MCF 10A (cell line): ENCODE measurements at regions not wholly inside any gene's neighbourhood (a gene's known extent, or its start where the extent isn't known, plus 50 kb on each side); places are given as distances from the start of the nearest gene placed in this dataset.
"Not testable (repeated sequence)": the region's sequence is repeated elsewhere in the genome, so short reads cannot be mapped to it uniquely, and the experiment has no call there.

Experiments used
- BruUV-seq: library from RNA; stranded (reverse); fragments of 400-500 nt; replicated peaks from 2 replicates; lab custom pipeline; 2021; lab: Mats Ljungman, UMichigan
- CTCF ChIA-PET: fragments of 300-600 bp; sonication (Branson Sonifier 250); formaldehyde crosslinking; extraction: SDS; loops from one replicate; lab custom pipeline; 2021; ENCODE audit warnings: antibody characterized with exemption, inconsistent platforms; lab: Yijun Ruan, JAX
- POLR2A ChIA-PET: fragments of 300-600, 350-650 bp; sonication (Branson Sonifier 250); formaldehyde crosslinking; extraction: SDS; loops from one replicate; lab custom pipeline; 2020; ENCODE audit warnings: antibody characterized with exemption, inconsistent platforms; lab: Yijun Ruan, JAX
- DNase-seq: peaks from one replicate; pipeline ENCODE4 v3.0.0-alpha.2; 2018; ENCODE audit not compliant: unreplicated experiment
- H3K27ac Mint-ChIP-seq: one replicate; pipeline ENCODE4 v1.8.0; 2022; ENCODE audit warnings: mild to moderate bottlenecking, low read depth, mixed read lengths; ENCODE audit not compliant: unreplicated experiment
- H3K27me3 Mint-ChIP-seq: one replicate; pipeline ENCODE4 v1.8.0; 2022; ENCODE audit warnings: mixed read lengths; ENCODE audit not compliant: insufficient read depth, unreplicated experiment
- H3K36me3 Mint-ChIP-seq: one replicate; pipeline ENCODE4 v1.8.0; 2022; ENCODE audit warnings: mild to moderate bottlenecking, moderate library complexity, mixed read lengths; ENCODE audit not compliant: insufficient read depth, unreplicated experiment
- H3K4me1 Mint-ChIP-seq: one replicate; pipeline ENCODE4 v1.8.0; 2022; ENCODE audit warnings: mixed read lengths; ENCODE audit not compliant: insufficient read depth, unreplicated experiment
- H3K4me3 Mint-ChIP-seq: one replicate; pipeline ENCODE4 v1.8.0; 2022; ENCODE audit warnings: mild to moderate bottlenecking, moderate library complexity, mixed read lengths; ENCODE audit not compliant: unreplicated experiment
- H3K9me3 Mint-ChIP-seq: one replicate; pipeline ENCODE4 v1.8.0; 2022; ENCODE audit warnings: mixed read lengths; ENCODE audit not compliant: unreplicated experiment
- intact Hi-C: fragments of 100-400 bp; cut with micrococcal nuclease; formaldehyde crosslinking; loops from 2 replicates; pipeline ENCODE4 v1.14.1; 2022
- TF ChIP-seq, protein P1 (sequence below): fragments of 200-600 bp; IDR thresholded peaks from one replicate; pipeline ENCODE4 v1.8.0; 2022; ENCODE audit warnings: antibody characterized with exemption, mild to moderate bottlenecking; ENCODE audit not compliant: unreplicated experiment

DNA sequence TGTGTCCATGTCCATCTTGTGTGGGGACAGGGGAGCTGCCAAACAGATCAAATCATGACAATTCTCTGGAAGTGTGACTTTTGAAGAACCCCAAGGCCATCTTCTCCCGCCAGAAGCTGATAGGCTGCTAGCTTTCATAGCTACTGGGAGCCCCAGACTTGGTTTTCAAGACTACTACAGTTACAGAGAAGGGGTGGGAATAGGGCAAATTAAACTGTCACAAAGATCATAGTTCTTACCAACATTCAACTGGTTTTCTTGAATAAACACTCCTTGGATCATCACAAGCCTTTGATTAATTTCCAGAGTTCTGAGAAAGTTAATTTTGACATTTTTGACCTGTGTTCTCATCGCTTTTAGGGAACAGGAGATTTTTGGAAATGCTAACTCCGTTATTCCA is 67.8 kb upstream of the FARP1 start:
- H3K4me3 Mint-ChIP-seq: no peak overlapping the region
- CTCF ChIA-PET: interaction anchor here (0.6 kb wide), 1 partner anchor 41 kb away, joined by 3 read pairs; no protein-coding TSS in a partner anchor
- no peaks in the 10 kb centered on the region for H3K4me1 Mint-ChIP-seq
- intact Hi-C loops: no loop called here
- H3K9me3 Mint-ChIP-seq: no peaks in the 10 kb centered on the region
- no peak overlapping the region for H3K27ac Mint-ChIP-seq
- BruUV-seq: no TSS peak
- no peaks in the 10 kb centered on the region for H3K36me3 Mint-ChIP-seq
- H3K27me3 Mint-ChIP-seq: no peaks in the 10 kb centered on the region
- POLR2A ChIA-PET: no interaction called here
- TF ChIP-seq, protein P1, sequence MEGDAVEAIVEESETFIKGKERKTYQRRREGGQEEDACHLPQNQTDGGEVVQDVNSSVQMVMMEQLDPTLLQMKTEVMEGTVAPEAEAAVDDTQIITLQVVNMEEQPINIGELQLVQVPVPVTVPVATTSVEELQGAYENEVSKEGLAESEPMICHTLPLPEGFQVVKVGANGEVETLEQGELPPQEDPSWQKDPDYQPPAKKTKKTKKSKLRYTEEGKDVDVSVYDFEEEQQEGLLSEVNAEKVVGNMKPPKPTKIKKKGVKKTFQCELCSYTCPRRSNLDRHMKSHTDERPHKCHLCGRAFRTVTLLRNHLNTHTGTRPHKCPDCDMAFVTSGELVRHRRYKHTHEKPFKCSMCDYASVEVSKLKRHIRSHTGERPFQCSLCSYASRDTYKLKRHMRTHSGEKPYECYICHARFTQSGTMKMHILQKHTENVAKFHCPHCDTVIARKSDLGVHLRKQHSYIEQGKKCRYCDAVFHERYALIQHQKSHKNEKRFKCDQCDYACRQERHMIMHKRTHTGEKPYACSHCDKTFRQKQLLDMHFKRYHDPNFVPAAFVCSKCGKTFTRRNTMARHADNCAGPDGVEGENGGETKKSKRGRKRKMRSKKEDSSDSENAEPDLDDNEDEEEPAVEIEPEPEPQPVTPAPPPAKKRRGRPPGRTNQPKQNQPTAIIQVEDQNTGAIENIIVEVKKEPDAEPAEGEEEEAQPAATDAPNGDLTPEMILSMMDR: no peak
- no peak for DNase-seq

DNA sequence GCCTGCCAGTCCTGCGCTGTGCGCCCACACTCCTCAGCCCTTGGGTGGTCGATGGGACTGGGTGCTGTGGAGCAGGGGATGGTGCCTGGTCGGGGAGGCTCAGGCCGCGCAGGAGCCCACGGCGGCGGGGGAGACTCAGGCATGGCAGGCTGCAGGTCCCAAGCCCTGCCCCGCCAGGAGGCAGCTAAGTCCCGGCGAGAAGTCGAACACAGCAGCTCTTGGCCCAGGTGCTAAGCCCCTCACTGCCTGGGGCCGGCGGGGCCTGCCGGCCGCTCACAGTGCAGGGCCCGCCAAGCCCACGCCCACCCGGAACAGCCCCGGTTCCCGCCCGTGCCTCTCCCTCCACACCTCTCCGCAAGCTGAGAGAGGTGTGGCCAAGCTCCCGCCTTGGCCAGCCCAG is 66.6 kb upstream of the FARP1 start:
- H3K9me3 Mint-ChIP-seq, H3K36me3 Mint-ChIP-seq, H3K27ac Mint-ChIP-seq, BruUV-seq, H3K4me3 Mint-ChIP-seq, DNase-seq, intact Hi-C loops, H3K27me3 Mint-ChIP-seq, H3K4me1 Mint-ChIP-seq: not testable (repeated sequence)
- ChIA-PET CTCF (interaction anchor here (0.6 kb wide), 1 partner anchor 597 kb away, joined by 3 read pairs; no protein-coding TSS in a partner anchor), POLR2A (interaction anchor here (0.6 kb wide), 1 partner anchor 13 kb away, joined by 3 read pairs; no protein-coding TSS in a partner anchor)

DNA sequence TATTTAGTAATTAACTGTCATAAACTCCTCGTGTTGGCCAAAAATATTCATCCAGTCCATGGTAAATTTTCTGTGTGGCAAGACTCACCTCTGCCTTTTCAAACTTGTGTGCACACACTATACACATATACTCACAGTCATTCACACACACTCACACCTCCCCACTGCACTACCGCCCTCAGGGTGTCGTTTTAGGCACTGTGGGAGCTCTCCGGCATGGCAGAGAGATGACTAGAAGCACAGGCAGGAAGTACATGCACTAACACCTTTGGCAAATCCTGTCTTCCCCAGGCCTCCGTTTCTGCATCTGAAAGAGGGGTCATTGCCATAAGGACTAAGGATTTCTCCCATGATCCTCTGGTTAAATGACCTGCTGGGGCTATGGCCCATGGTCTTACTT is 62.6 kb upstream of the FARP1 start:
- DNase-seq: no peak
- Mint-ChIP-seq H3K27me3 (no peaks in the 10 kb centered on the region), H3K36me3 (no peaks in the 10 kb centered on the region), H3K4me1 (no peaks in the 10 kb centered on the region), H3K27ac (no peak overlapping the region), H3K9me3 (no peaks in the 10 kb centered on the region), H3K4me3 (no peak overlapping the region)
- ChIA-PET POLR2A (no interaction called here), CTCF (interaction anchor here (0.6 kb wide), 1 partner anchor 35 kb away, joined by 3 read pairs; no protein-coding TSS in a partner anchor)
- TF ChIP-seq, protein P1: no peak
- BruUV-seq: no TSS peak
- intact Hi-C loops: no loop called here

DNA sequence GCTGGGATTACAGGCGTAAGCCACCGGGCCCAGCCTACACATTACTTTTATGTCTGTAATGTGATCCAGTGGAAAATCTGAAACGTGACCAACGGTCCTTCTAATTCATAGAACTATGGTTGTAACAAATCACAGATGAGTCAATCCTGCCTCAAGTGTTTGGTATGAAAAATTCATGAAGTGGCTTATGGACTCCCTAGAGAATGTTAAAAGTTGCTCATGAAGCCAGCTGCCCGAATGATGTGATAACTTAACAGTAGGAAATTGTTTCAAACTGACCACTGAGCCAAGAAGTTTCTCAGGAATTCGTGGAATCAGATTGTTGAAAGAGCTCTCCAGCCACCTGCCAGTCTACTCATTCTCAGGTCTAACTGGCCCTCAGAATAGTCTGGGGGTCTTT is 59.4 kb upstream of the FARP1 start:
- H3K36me3 Mint-ChIP-seq: no peaks in the 10 kb centered on the region
- POLR2A ChIA-PET: no interaction called here
- TF ChIP-seq, protein P1: no peak
- DNase-seq: peak; percentile 18
- no peak overlapping the region for H3K27ac Mint-ChIP-seq
- no peaks in the 10 kb centered on the region for H3K27me3 Mint-ChIP-seq
- H3K4me1 Mint-ChIP-seq: no peaks in the 10 kb centered on the region
- BruUV-seq: no TSS peak
- intact Hi-C loops: no loop called here
- no peak overlapping the region for H3K4me3 Mint-ChIP-seq
- no peaks in the 10 kb centered on the region for H3K9me3 Mint-ChIP-seq
- CTCF ChIA-PET: no interaction called here

DNA sequence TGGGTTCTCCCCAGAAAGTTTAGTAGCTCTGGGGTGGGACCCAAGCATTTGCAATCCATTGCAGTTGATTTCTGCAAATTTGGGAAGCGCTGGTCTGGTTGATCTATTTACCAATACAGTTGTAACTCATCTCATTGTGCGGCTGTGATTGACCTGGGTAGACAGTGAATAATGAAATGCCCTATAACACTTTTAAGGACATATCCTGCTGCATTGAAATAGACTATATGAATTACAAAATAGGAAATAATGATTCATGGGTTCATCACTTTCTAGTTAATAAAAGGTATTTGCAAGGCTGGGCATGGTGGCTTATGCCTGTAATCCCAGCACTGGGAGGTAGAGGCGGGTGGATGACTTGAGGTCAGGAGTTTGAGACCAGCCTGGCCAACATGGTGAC is 59.0 kb upstream of the FARP1 start:
- H3K4me3 Mint-ChIP-seq: no peak overlapping the region
- POLR2A ChIA-PET: no interaction called here
- H3K9me3 Mint-ChIP-seq: no peaks in the 10 kb centered on the region
- no peaks in the 10 kb centered on the region for H3K27me3 Mint-ChIP-seq
- CTCF ChIA-PET: no interaction called here
- intact Hi-C loops: no loop called here
- DNase-seq: no peak
- TF ChIP-seq, protein P1: no peak
- H3K27ac Mint-ChIP-seq: no peak overlapping the region
- no peaks in the 10 kb centered on the region for H3K4me1 Mint-ChIP-seq
- BruUV-seq: no TSS peak
- H3K36me3 Mint-ChIP-seq: no peaks in the 10 kb centered on the region
